ENCODE measurements at regions not wholly inside any gene's neighbourhood (a gene's known extent, or its start where the extent isn't known, plus 50 kb on each side); places are given as distances from the start of the nearest gene placed in this dataset.

DNA sequence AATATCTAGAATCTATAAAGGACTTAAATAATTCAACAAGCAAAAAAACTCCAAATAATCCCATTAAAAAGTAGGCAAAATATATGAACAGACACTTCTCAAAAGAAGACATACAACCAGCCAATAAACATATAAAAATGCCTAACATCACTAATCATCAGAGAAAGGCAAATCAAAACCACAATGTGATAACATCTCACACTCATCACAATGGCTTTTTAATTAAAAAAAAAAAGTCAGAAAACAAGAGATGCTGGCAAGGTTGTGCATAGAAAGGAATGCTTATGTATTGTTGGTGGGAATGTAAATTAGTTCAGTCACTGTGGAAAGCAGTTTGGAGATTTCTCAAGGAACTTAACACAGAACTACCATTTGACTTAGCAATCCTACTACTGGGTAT lies 979.6 kb upstream of the MAP3K7 start:
- TF ChIP-seq, protein P1, sequence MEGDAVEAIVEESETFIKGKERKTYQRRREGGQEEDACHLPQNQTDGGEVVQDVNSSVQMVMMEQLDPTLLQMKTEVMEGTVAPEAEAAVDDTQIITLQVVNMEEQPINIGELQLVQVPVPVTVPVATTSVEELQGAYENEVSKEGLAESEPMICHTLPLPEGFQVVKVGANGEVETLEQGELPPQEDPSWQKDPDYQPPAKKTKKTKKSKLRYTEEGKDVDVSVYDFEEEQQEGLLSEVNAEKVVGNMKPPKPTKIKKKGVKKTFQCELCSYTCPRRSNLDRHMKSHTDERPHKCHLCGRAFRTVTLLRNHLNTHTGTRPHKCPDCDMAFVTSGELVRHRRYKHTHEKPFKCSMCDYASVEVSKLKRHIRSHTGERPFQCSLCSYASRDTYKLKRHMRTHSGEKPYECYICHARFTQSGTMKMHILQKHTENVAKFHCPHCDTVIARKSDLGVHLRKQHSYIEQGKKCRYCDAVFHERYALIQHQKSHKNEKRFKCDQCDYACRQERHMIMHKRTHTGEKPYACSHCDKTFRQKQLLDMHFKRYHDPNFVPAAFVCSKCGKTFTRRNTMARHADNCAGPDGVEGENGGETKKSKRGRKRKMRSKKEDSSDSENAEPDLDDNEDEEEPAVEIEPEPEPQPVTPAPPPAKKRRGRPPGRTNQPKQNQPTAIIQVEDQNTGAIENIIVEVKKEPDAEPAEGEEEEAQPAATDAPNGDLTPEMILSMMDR (IDR thresholded peaks at IDR 0.05; ENCODE audit: low read depth, low read length): no peak
- TF ChIP-seq POLR2A (IDR thresholded peaks at IDR 0.05; ENCODE audit: extremely low read depth, insufficient read length) (no peak), MYC (IDR thresholded peaks at IDR 0.05; ENCODE audit: low read depth, low read length) (no peak)
- TF ChIP-seq, protein P2, sequence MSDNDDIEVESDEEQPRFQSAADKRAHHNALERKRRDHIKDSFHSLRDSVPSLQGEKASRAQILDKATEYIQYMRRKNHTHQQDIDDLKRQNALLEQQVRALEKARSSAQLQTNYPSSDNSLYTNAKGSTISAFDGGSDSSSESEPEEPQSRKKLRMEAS (IDR thresholded peaks at IDR 0.05; ENCODE audit: low read depth, low read length): no peak
